Heart left ventricle (tissue), 16 donors: ENCODE measurements at regions not wholly inside any gene's neighbourhood (a gene's known extent, or its start where the extent isn't known, plus 50 kb on each side); places are given as distances from the start of the nearest gene placed in this dataset.

Source experiments
- ATAC-seq, 4 donors: fragments of 200-7000 bp; cut with Tn5 transposase; one replicate each; pipeline ENCODE4 v1.9.1; 2020 to 2022; ENCODE audit warnings: moderate library complexity in 4 of 4, mild to moderate bottlenecking in 3 of 4, moderate number of reproducible peaks in 1 of 4
- DNase-seq, 5 donors: peaks; one replicate each; pipeline ENCODE4 v3.0.0-alpha.2; 2020
- H3K27ac ChIP-seq, 12 donors: fragments of 200-600 bp; sonication (generic) in 4 of 12; one replicate each; pipeline versions ENCODE4 v1.5.0 to v1.8.0; 2016 to 2022; ENCODE audit warnings: mild to moderate bottlenecking in 2 of 12
- H3K27me3 ChIP-seq, 9 donors: fragments of 200-600 bp; sonication (generic) in 2 of 9; one replicate each; pipeline versions ENCODE4 v1.5.1 to v1.8.0; 2016 to 2022; ENCODE audit warnings: mild to moderate bottlenecking in 3 of 9
- H3K36me3 ChIP-seq, 9 donors: fragments of 200-600 bp; sonication (generic) in 2 of 9; one replicate each; pipeline versions ENCODE4 v1.5.0 to v1.8.0; 2018 to 2022; ENCODE audit warnings: mild to moderate bottlenecking in 2 of 9
- H3K4me1 ChIP-seq, 12 donors: fragments of 200-600 bp; sonication (generic) in 4 of 12; one replicate each; pipeline versions ENCODE4 v1.5.0 to v1.8.0; 2016 to 2022; ENCODE audit warnings: mild to moderate bottlenecking in 3 of 12
- H3K4me3 ChIP-seq, 12 donors: fragments of 200-600 bp; sonication (generic) in 4 of 12; one replicate each; pipeline versions ENCODE4 v1.5.0 to v1.8.0; 2017 to 2022; ENCODE audit warnings: mild to moderate bottlenecking in 9 of 12, moderate library complexity in 4 of 12
- H3K9me3 ChIP-seq, 12 donors: fragments of 200-600 bp; sonication (generic) in 4 of 12; one replicate each; pipeline versions ENCODE4 v1.5.0 to v1.8.0; 2016 to 2022; ENCODE audit warnings: mild to moderate bottlenecking in 1 of 12
- CTCF ChIP-seq, 12 donors: fragments of 200-600 bp; sonication (generic) in 4 of 12; IDR thresholded peaks; one replicate each; pipeline versions ENCODE4 v1.5.0 to v1.8.0; 2018 to 2022; ENCODE audit warnings: antibody characterized with exemption in 12 of 12, mild to moderate bottlenecking in 5 of 12
- POLR2A ChIP-seq, 2 donors: fragments of 450-650 bp; IDR thresholded peaks; one replicate each; pipeline ENCODE4 v1.6.1; 2017; ENCODE audit warnings: antibody characterized with exemption in 2 of 2, mild to moderate bottlenecking in 2 of 2, moderate library complexity in 2 of 2
- WGBS, 4 donors: extraction: QIAGEN DNeasy Blood & Tissue Kit in 2 of 4; methylation state at CpG; one replicate each; pipeline versions ENCODE4 v1.1.5 to v1.1.7; 2013 to 2018; 5-methylcytosine and 5-hydroxymethylcytosine counted together
- intact Hi-C, 10 donors: fragments of 100-400 bp; cut with DNase I; formaldehyde crosslinking; loops; one replicate each; pipeline versions ENCODE4 v1.11.1 to v1.14.2; 2022
- donor health status: ischemic (EF 13 %, LVEDD 7.1; RV severe dilation, severe dysfunction).
- donor health status: healthy with polysubstance abuse.
- donor health status: DM: no; HTN: yes; CAD: no.
- donor health status: DM: no; HTN: no; CAD: no.
- donor health status: ischemic (EF 25% LVEDD 6.9; RV normal size, moderate dysfunction).
- donor health status: ischemic (EF 25% LVEDD 5.7; RV mildly dilated, moderate dysfunction).
- donor health status: healthy.
- donor health status: DM: yes; HTN: yes; CAD: no.
- donor health status: ischemic (EF 35%, LVEDD 5.7; RV mildly dilated, moderate dysfunction).
- donor health status: nonischemic (EF 11% LVEDD 7.7; RV severe dilation, severe dysfunction).
- donor health status: DM: yes; HTN: yes; CAD: no.
- donor health status: PGD.
- donor health status: ischemic (EF 29% LVEDD 5.4; RV normal size, mild dysfunction).
- donor health status: nonischemic (EF 23%, LVEDD 6.1; RV moderate dilation, normal function).

GRCh38 chr3:152696962-152697361 lies 138.0 kb upstream of the P2RY1 start:
- DNase-seq = no peak
- peaks cover 0 to 7% (median 0%) of the 10 kb centered on the region in 12 donors for H3K9me3 ChIP-seq
- intact Hi-C loops = loop anchor here in 1 of 10 donors (10.0 kb wide), 1 partner anchor 268 kb away; no protein-coding TSS in a partner anchor
- H3K4me1 ChIP-seq = no peaks in the 10 kb centered on the region
- H3K27me3 ChIP-seq = no peaks in the 10 kb centered on the region
- H3K4me3 ChIP-seq = no peak overlapping the region
- no peaks in the 10 kb centered on the region for H3K36me3 ChIP-seq
- ATAC-seq = no peak
- no peak for TF ChIP-seq POLR2A (IDR thresholded peaks at IDR 0.05)
- TF ChIP-seq CTCF (IDR thresholded peaks at IDR 0.05) = no peak
- H3K27ac ChIP-seq = no peak overlapping the region

- WGBS, 4 donors = 62 to 72% (median 64%) methylated on average over 3 of the region's 3 CpGs
- intact Hi-C loops = loop anchor here in 1 of 10 donors (10.0 kb wide), 1 partner anchor 271 kb away; no protein-coding TSS in a partner anchor
- DNase-seq = no peak
Measured at GRCh38 chr3:152703245-152703890, 131.6 kb upstream of the P2RY1 start.

DNA sequence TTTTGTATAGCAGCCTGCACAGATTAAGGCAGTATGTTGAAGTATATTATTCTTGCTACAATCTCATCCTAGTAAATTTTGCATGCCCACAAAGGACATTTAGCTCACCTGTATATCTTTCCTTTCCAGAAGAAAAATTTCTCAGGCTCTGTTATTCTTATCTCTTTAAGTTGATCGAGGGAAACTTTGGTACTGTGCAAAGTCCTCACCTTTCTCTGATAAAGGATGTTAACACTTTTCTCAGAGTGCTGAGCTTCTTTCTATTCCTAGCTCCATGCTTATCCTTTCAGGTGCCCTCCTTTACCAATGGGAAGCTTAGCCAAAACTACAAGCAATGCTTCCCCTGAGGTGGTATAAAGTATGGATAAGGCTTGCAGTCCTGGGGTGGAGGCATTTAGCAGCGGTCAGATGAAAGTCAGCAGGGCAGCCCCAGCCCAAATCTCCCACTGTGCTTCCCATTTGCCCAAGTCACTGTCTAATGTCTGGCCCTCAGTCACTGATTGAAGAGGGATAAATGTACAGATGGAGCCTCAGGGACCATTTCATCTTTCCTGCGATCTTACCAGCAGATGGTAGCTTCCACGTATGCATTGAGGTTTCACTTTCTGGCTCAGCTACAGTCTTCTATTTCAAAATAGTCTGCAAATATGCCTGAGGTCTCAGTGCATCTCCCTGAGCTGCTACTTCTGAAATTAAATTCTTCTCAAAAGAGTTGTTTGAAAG lies 127.8 kb upstream of the P2RY1 start:
- TF ChIP-seq POLR2A (IDR thresholded peaks at IDR 0.05) (no peak), CTCF (IDR thresholded peaks at IDR 0.05) (no peak)
- intact Hi-C loops = loop anchor here in 1 of 10 donors (10.0 kb wide), 1 partner anchor 268 kb away; no protein-coding TSS in a partner anchor
- Histone ChIP-seq H3K36me3 (no peaks in the 10 kb centered on the region), H3K4me3 (no peak overlapping the region), H3K27ac (no peak overlapping the region), H3K27me3 (no peaks in the 10 kb centered on the region), H3K4me1 (no peaks in the 10 kb centered on the region), H3K9me3 (no peaks in the 10 kb centered on the region)
- DNase-seq (no peak), ATAC-seq (no peak)
- 42 to 60% (median 49%) methylated on average over 4 of the region's 4 CpGs for WGBS, 4 donors

More at GRCh38 chr3:152703245-152703890, 131.6 kb upstream of the P2RY1 start:
- H3K4me3 ChIP-seq = no peak overlapping the region
- H3K27me3 ChIP-seq = no peaks in the 10 kb centered on the region
- no peaks in the 10 kb centered on the region for H3K9me3 ChIP-seq
- H3K36me3 ChIP-seq = no peaks in the 10 kb centered on the region
- no peaks in the 10 kb centered on the region for H3K4me1 ChIP-seq
- no peak overlapping the region for H3K27ac ChIP-seq
- no peak for ATAC-seq
- TF ChIP-seq CTCF (IDR thresholded peaks at IDR 0.05) (no peak), POLR2A (IDR thresholded peaks at IDR 0.05) (no peak)

DNA sequence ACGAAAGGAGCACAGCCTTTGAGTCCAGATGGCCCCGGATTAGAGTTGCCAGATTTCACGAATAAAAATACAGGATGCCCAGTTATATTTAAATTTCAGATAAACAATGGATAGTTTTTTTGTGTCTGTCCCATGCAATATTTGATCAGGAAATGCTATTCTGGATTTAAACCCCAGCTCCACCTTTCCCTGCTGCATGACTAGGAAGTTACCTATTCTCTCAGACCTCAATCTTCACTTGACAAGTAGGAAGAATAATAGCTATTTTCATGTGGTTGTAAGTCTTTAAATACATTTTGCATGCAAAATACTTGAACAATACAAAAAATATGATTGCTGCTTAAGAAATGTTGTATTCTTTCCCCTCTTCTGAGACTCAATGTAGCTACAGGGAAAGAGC lies 125.3 kb upstream of the P2RY1 start:
- WGBS, 4 donors = 63 to 74% (median 66%) methylated on average over 3 of the region's 3 CpGs
- ATAC-seq = no peak
- TF ChIP-seq CTCF (IDR thresholded peaks at IDR 0.05) (no peak), POLR2A (IDR thresholded peaks at IDR 0.05) (no peak)
- H3K4me1 ChIP-seq = no peaks in the 10 kb centered on the region
- no peaks in the 10 kb centered on the region for H3K27me3 ChIP-seq
- intact Hi-C loops = loop anchor here in 1 of 10 donors (10.0 kb wide), 1 partner anchor 265 kb away; no protein-coding TSS in a partner anchor
- no peak for DNase-seq
- no peaks in the 10 kb centered on the region for H3K9me3 ChIP-seq
- H3K27ac ChIP-seq = no peak overlapping the region
- H3K4me3 ChIP-seq = no peak overlapping the region
- no peaks in the 10 kb centered on the region for H3K36me3 ChIP-seq
